PC-3 (cell line): ENCODE measurements at regions not wholly inside any gene's neighbourhood (a gene's known extent, or its start where the extent isn't known, plus 50 kb on each side); places are given as distances from the start of the nearest gene placed in this dataset.

Experiments used
- ATAC-seq: fragments of 200-7000 bp; cut with Tn5 transposase; 2 replicates; pipeline ENCODE4 v1.9.1; 2020; ENCODE audit warnings: mild to moderate bottlenecking, moderate library complexity
- BruUV-seq: library from RNA; stranded (reverse); fragments of 400-500 nt; replicated peaks from 2 replicates; lab custom pipeline; 2021; lab: Mats Ljungman, UMichigan
- CTCF ChIA-PET: fragments of 300-600 bp; sonication (Branson Sonifier 250); formaldehyde crosslinking; loops from one replicate; lab custom pipeline; 2022; ENCODE audit warnings: antibody characterized with exemption; lab: Charles Lee
- POLR2A ChIA-PET: fragments of 300-600 bp; sonication (Branson Sonifier 250); formaldehyde crosslinking; loops from one replicate; lab custom pipeline; 2022; ENCODE audit warnings: antibody characterized with exemption; ENCODE audit not compliant: unreplicated experiment; lab: Charles Lee
- DNase-seq: peaks from one replicate; pipeline ENCODE4 v3.0.0-alpha.2; 2015
- H2AFZ ChIP-seq: fragments of 300-600 bp; sonication (generic); 2 replicates; pipeline ENCODE4 v1.6.0; 2016; ENCODE audit warnings: antibody characterized with exemption, low read length
- H3F3A ChIP-seq: fragments of 300-600 bp; sonication (generic); one replicate; pipeline ENCODE4 v1.6.0; 2017; ENCODE audit warnings: antibody characterized with exemption, low read length, control low read depth, mild to moderate bottlenecking; ENCODE audit not compliant: unreplicated experiment
- H3K27ac ChIP-seq: fragments of 300-600 bp; sonication (generic); 2 replicates; pipeline ENCODE4 v1.5.1; 2016; ENCODE audit warnings: mild to moderate bottlenecking, low read length
- H3K27me3 ChIP-seq: fragments of 300-600 bp; sonication (generic); 2 replicates; pipeline ENCODE4 v1.6.1; 2016; ENCODE audit warnings: low read length, mixed read lengths
- H3K36me3 ChIP-seq: fragments of 300-600 bp; sonication (generic); 2 replicates; pipeline ENCODE4 v1.6.1; 2016; ENCODE audit warnings: low read depth, mixed run types, low read length, mixed read lengths
- H3K4me1 ChIP-seq: fragments of 300-600 bp; sonication (generic); 2 replicates; pipeline ENCODE4 v1.5.1; 2016; ENCODE audit warnings: low read length; ENCODE audit not compliant: insufficient read depth
- H3K4me2 ChIP-seq: fragments of 300-600 bp; sonication (generic); 2 replicates; pipeline ENCODE4 v1.6.0; 2016; ENCODE audit warnings: low read length
- H3K4me3 ChIP-seq: fragments of 300-600 bp; sonication (generic); 2 replicates; pipeline ENCODE4 v1.5.1; 2016; ENCODE audit warnings: mild to moderate bottlenecking, low read length, mixed read lengths
- H3K79me2 ChIP-seq: fragments of 300-600 bp; sonication (generic); 2 replicates; pipeline ENCODE4 v1.6.1; 2017; ENCODE audit warnings: low read length, mixed read lengths
- H3K9ac ChIP-seq: fragments of 300-600 bp; sonication (generic); 2 replicates; pipeline ENCODE4 v1.6.0; 2016; ENCODE audit warnings: mild to moderate bottlenecking, low read length
- H3K9me2 ChIP-seq: fragments of 300-600 bp; sonication (generic); replicated peaks from 2 replicates; pipeline ENCODE4 v1.6.1; 2016; ENCODE audit warnings: mixed run types, low read length, mixed read lengths
- H3K9me3 ChIP-seq: fragments of 300-600 bp; sonication (generic); 2 replicates; pipeline ENCODE4 v1.6.1; 2016; ENCODE audit warnings: low read length, mixed read lengths
- H4K20me1 ChIP-seq: fragments of 300-600 bp; sonication (generic); 2 replicates; pipeline ENCODE4 v1.6.1; 2016; ENCODE audit warnings: low read length, mixed read lengths
- EZH2 ChIP-seq: fragments of 300-600 bp; sonication (generic); IDR thresholded peaks from one replicate; pipeline ENCODE4 v1.6.1; 2017; ENCODE audit warnings: antibody characterized with exemption, mild to moderate bottlenecking, low read length; ENCODE audit not compliant: unreplicated experiment
- EZH2phosphoT487 ChIP-seq: fragments of 300-600 bp; sonication (generic); IDR thresholded peaks from 2 replicates; pipeline ENCODE4 v1.6.1; 2018; ENCODE audit warnings: mild to moderate bottlenecking, antibody characterized with exemption, low read length, borderline replicate concordance
- intact Hi-C: fragments of 100-400 bp; cut with micrococcal nuclease; formaldehyde crosslinking; loops from 2 replicates; pipeline ENCODE4 v1.9.0; 2023
- TF ChIP-seq, protein P1 (sequence below): fragments of 300-600 bp; sonication (generic); conservative IDR thresholded peaks from 2 replicates; pipeline ENCODE4 v1.5.1; 2017; ENCODE audit warnings: antibody characterized with exemption, low read depth, mild to moderate bottlenecking, low read length

DNA sequence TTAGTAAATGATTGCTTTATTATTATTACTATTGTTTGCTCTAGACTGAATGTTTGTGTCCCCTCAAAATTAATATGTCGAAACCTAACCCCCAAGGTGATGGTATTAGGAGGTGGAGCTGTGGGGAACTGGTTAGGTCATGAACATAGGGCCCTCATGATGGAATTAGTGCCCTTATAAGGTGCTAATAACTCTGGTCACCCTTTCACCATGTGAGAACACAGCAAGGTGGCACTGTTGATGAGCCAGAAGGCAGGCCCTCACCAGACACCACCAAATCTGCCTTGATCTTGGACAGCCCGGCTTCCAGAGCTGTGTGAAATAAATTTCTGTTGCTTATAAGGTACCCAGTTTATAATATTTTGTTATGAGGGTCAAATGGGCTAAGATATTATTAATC is 95.8 kb downstream of the BDNF start:
- Histone ChIP-seq H3K4me2 (no peak overlapping the region), H3K79me2 (no peaks in the 10 kb centered on the region), H4K20me1 (no peaks in the 10 kb centered on the region), H3K36me3 (no peaks in the 10 kb centered on the region), H3K4me1 (no peaks in the 10 kb centered on the region), H3K9ac (no peak overlapping the region), H3K4me3 (no peak overlapping the region), H3K27me3 (no peaks in the 10 kb centered on the region), H3K9me3 (no peaks in the 10 kb centered on the region), H3K27ac (no peak overlapping the region), H3K9me2 (no peaks in the 10 kb centered on the region), H2AFZ (no peak overlapping the region), H3F3A (no peaks in the 10 kb centered on the region)
- no peak for ATAC-seq
- CTCF ChIA-PET, result no interaction called here
- intact Hi-C loops, result no loop called here
- no TSS peak for BruUV-seq
- POLR2A ChIA-PET, result no interaction called here
- DNase-seq, result no peak
- TF ChIP-seq EZH2 (no peak), EZH2phosphoT487 (no peak)
- TF ChIP-seq, protein P1, sequence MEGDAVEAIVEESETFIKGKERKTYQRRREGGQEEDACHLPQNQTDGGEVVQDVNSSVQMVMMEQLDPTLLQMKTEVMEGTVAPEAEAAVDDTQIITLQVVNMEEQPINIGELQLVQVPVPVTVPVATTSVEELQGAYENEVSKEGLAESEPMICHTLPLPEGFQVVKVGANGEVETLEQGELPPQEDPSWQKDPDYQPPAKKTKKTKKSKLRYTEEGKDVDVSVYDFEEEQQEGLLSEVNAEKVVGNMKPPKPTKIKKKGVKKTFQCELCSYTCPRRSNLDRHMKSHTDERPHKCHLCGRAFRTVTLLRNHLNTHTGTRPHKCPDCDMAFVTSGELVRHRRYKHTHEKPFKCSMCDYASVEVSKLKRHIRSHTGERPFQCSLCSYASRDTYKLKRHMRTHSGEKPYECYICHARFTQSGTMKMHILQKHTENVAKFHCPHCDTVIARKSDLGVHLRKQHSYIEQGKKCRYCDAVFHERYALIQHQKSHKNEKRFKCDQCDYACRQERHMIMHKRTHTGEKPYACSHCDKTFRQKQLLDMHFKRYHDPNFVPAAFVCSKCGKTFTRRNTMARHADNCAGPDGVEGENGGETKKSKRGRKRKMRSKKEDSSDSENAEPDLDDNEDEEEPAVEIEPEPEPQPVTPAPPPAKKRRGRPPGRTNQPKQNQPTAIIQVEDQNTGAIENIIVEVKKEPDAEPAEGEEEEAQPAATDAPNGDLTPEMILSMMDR, result no peak

DNA sequence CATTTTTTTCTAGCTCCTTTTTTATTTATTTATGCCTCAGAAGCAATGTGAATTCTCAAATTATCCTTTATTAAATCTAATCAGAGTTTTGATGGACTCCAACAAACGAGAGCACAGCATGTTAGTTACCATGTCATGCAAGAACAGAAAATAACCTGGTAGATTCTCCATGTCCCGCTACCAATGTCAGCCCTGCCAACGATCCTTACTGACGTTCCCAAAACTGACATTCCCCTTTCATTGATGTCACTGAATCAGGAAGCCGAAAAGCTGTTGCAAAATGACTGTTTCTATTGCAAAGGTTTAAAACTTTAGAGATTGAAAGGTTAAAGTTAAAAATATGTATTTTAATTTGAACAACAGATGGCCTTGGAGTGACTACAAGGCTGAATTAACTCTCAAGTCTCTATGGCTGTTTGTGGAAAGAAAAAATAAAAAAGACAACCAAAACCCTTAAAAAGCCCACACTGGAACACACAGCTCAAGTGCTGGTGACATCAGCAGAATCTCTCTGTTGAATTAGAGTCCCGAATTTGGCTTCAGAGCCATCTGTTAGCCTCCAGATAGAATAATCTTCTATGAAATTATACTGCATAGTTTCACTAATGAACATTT is 96.8 kb downstream of the BDNF start:
- TF ChIP-seq, protein P1, result no peak
- TF ChIP-seq EZH2 (no peak), EZH2phosphoT487 (no peak)
- BruUV-seq, result no TSS peak
- H3K27me3 ChIP-seq, result no peaks in the 10 kb centered on the region
- H3K4me3 ChIP-seq, result no peak overlapping the region
- ATAC-seq (no peak), DNase-seq (no peak)
- no peaks in the 10 kb centered on the region for H3K9me2 ChIP-seq
- intact Hi-C loops, result no loop called here
- H3K4me1 ChIP-seq, result no peaks in the 10 kb centered on the region
- H3K9ac ChIP-seq, result no peak overlapping the region
- H3K79me2 ChIP-seq, result no peaks in the 10 kb centered on the region
- H3F3A ChIP-seq, result no peaks in the 10 kb centered on the region
- no peaks in the 10 kb centered on the region for H4K20me1 ChIP-seq
- no peak overlapping the region for H3K4me2 ChIP-seq
- no peak overlapping the region for H3K27ac ChIP-seq
- no peak overlapping the region for H2AFZ ChIP-seq
- H3K36me3 ChIP-seq, result no peaks in the 10 kb centered on the region
- H3K9me3 ChIP-seq, result no peaks in the 10 kb centered on the region
- ChIA-PET POLR2A (no interaction called here), CTCF (no interaction called here)

DNA sequence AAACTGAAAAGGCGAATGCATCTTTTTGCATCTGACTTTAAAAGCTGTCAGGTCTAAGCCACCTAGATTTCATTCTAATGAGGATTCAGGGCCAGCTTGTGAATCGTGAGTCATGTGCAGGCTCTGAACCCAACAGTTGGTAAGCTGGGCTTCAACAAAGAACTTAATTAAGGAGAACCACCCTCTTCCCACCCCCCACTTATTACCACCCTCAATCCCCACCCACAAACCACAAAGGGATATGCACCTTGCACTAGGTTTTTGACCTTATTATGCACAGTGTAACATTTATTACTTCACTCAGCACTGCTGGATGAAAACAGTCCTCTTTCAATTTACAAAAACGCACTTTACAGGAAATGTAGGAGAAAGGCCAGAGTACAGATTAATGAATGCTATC is 94.1 kb upstream of the LIN7C start:
- intact Hi-C loops, result no loop called here
- H3K79me2 ChIP-seq, result no peaks in the 10 kb centered on the region
- no peaks in the 10 kb centered on the region for H3K4me1 ChIP-seq
- no peak overlapping the region for H2AFZ ChIP-seq
- no peaks in the 10 kb centered on the region for H3K27me3 ChIP-seq
- H4K20me1 ChIP-seq, result no peaks in the 10 kb centered on the region
- H3K9me3 ChIP-seq, result no peaks in the 10 kb centered on the region
- no peak for ATAC-seq
- ChIA-PET POLR2A (no interaction called here), CTCF (no interaction called here)
- no peak overlapping the region for H3K4me3 ChIP-seq
- H3K9ac ChIP-seq, result no peak overlapping the region
- no peaks in the 10 kb centered on the region for H3K9me2 ChIP-seq
- no peaks in the 10 kb centered on the region for H3F3A ChIP-seq
- no TSS peak for BruUV-seq
- no peak overlapping the region for H3K27ac ChIP-seq
- TF ChIP-seq EZH2, result no peak
- TF ChIP-seq, protein P1, result no peak
- TF ChIP-seq EZH2phosphoT487, result no peak
- no peak overlapping the region for H3K4me2 ChIP-seq
- H3K36me3 ChIP-seq, result no peaks in the 10 kb centered on the region
- no peak for DNase-seq
